ENCODE measurements at regions not wholly inside any gene's neighbourhood (a gene's known extent, or its start where the extent isn't known, plus 50 kb on each side); places are given as distances from the start of the nearest gene placed in this dataset.
"Not testable (repeated sequence)": the region's sequence is repeated elsewhere in the genome, so short reads cannot be mapped to it uniquely, and the experiment has no call there.

DNA sequence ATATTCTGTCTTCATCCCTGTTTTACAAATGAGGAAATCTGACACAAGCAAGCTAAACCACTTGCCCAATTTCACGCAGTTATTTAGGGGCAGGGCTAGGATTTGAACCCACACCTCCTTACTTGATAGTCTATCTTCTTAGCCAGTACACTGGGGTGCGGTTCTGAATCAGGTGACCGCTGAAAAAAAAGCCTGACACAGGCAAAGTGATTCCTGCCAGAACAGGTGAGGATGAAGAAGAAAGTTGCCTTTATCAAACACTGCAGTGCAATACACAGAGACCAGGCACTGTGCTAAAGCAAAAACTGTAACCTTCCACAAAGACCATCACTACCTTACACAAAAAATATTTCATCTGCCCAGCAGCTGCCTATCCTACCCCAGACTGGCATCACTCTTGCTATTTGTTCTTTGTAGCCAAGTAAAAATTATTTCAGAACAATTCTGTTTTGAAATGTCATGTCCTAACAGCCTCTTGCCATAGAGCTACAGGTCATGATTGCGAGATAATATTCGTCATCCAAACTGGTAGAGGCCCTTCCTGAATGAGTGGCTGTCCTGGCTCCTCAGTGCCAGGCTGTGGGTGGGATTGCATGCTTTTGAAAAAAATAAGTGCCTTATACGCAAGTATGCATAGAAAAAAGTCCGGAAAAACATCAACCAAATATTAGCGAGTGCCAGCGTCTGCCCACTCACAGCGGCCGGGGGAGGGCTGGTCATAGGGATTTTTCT lies 142.3 kb upstream of the TPM1 start:
- no peak for DNase-seq

DNA sequence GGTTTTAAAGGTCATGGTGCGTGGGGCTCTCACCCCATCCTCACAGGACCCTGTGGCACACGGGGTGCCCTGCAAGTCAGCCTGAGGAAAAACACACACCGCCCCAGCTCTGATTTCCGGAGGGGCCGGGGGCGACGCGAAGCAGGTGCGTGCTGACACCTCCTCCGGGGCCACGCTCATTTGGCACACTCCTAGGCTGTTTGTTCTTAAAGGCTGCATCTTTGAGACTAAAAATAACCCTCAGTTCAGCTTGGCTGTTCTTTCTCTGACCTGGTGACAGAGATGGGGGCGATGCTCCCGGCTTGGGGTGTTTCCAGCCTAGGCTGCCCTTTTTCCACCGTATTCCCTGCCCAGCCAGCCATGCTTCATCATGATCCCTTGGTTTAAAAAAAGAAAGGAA lies 141.5 kb upstream of the TPM1 start:
- no peak for DNase-seq

DNA sequence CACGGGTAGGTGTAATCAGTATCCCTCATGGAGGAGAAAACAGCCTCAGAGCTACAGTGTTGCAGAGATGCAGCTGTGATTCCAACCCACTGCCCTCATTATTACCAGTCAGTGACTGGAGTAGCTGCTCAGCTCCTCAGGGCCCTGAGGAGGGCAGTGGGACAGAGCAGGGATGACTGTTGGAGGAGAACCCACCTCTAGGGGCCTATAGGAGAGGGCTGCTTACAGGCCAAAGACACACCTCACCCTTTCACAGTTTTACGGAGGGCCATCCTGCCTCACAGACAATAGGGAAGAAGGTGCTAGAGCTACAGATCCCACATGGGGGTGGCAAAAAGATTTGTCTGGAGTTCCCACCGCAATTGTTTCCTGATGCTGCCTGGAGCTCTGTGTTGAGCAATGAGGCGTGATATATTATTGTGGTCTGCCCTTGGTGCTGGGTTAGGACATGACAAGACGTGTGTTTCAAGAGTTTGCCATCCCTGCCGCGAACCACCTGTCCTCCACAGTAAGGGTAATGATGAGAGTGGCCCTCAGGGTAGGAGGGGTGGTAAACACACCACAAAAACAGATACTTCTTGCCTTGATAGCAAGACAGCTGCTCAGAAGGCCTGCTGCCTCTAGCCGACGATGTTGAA lies 140.5 kb upstream of the TPM1 start:
- no peak for DNase-seq

DNA sequence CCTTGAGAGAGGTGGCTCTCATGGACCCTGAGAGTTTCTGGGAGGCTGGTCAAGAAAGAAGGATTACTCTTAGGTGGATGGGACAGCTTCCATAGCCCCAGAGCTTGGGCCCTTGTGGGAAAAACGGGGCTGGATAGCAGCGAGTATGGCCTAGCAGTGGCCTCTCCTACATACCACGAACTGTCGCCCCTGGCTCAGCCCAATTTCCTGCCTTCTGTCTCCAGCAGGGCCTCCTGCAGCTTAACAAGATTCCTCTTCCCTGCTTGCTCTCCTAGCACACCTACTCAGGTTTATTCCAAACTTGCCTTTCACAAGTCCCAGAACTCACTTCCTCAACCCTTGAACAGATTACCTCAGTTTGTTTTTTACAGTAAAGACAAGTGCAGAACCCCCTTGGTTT lies 139.7 kb upstream of the TPM1 start:
- DNase-seq = no peak

DNA sequence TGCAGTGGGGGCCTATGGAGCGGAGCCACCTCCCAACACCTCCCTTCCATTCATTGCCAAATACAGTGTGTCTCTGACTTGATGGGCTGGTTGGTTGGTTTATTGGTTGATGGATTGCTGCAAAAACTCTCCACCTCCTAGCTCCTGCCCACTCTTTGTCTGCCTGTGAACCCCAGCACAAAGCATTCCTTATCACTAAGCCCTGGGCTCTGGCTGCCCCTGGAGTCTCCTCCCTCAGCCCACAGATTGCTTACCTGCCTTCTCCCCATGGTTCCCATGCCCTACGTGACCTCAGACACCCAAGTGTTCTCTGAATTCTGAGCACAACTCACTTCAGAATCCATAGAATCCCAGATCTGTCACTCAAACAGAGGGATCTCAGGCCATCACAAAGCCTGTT lies 139.1 kb upstream of the TPM1 start:
- no peak for DNase-seq

DNA sequence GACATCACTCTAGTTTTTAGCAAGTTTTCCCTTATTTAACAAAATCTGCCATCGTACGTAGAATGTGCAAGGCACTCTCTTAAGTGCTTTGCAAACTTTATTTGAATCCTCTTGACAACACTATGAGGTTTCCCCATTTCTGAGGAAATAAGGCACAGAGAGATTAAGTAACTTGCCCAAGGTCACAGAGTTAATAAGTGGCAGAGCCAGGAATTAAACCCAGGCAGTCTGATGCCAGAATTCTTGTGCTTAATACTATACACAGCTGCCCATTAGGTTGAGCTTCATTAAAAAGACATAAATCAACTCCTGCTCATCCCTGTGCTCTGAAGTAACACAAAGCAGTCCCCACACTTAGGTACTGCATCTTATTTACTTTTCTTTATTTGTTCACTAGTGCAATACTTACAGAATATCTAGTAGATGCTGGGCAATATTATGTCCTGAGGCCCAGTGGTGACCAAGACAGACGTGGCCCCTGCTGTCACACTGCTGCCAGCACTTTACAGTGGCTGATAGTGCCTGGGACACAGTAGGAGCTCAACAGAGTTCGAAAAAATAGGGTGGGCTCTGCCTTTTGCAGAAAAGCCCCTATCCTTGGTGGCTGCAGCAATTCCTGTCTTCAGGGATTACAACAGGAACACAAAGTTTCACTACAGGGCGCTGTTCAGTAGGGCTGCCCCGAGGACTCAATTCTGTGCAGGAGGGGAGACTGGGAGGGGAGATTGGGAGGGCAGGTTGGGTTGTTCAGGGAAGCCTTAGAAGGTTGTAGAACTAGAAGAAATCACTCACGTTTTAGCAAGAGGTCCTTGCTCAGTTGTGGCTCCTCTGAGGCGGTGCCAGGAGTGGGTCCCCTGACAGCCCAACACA lies 138.3 kb upstream of the TPM1 start:
- DNase-seq = no peak

DNA sequence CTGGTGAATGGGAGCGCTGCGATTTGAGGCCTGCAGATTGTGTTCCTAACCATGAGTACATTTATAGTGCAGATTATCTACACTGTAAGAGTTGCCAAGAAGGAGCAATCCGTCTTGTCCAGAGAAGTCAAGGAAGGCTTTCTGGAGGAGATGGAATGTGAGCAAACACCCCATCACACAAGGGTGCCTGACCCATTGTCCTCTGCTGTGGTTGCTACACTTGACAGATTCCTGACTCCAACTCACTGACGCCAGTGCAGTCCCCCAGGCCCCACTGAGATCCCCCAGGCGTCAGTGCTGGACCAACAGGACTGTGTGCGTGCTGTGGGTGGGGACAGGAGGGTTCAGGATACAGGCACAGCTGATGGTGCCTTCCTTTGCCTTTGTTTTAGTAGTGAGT lies 135.9 kb upstream of the TPM1 start:
- no peak for DNase-seq

DNA sequence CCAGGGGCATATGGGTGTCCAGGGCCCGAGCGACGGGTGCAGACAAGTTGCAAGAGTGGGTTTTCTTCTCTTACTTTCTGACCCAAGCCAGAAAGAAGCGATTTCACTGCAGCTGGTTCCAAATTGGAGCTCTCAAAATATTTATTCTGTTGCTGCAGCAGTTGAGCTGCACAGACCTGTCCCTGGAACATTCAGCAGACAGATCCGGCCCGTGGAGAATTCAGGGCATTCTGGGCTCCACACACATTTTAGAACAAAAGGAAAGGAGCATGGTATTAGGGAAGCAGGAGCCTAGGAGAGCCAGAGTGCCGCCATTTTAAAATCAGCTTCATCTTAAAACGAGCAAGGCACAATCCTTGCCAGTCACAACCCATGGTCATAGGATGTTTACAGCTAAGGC lies 135.3 kb upstream of the TPM1 start:
- DNase-seq = no peak

DNA sequence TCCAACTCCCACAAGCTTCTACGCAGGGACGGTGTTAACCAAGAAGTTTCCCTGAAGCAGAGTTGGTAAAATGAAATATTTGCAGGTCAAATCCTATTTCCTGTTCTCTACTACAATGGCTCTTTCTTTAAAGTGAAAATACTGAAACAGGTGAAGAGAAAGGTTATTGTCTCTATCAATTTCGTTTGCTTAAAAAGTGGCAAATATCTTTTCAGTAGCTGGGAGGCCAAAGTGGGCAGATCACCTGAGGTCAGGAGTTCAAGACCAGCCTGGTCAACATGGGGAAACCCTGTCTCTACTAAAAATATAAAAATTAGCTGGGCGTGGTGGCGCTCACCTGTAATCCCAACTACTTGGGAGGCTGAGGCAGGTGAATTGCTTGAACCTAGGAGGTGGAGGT lies 134.2 kb upstream of the TPM1 start:
- not testable (repeated sequence) for DNase-seq

DNA sequence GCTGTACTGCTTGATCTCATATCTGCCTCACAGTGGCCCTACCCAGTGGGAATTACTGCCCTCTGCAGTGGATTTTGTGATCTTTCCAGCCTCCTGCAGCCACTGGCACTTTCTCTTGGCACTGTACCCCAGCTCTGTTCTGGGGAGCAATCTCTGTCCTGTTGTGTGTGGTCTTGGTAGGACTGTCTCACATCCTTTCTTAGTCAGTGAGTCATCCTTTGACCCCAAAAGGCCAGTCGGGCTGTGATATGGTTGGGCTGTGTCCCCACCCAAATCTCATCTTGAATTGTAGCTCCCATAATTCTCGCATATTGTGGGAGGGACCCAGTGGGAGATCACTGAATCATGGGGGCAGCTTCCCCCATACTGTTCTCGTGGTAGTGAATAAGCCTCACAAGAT lies 133.3 kb upstream of the TPM1 start:
- no peak for DNase-seq

DNA sequence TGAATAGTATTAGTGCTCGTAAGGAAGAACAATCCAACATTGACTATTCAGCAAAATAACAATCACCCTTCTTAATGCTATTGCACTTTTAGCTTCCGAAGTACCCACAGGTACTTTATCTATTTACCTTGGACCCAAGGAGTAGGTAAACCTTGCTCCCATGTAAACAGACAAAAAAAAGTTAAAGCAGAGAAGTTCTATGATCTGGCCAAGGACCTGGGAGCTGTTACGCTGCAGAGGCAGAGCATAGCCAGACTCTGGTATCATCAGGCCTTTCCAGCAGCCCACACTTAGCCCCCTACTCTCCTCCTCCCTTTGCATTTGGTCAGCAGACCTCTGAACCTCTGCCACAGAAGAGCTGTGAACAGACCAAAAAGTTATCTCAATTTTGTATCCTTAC lies 130.3 kb upstream of the TPM1 start:
- DNase-seq = no peak

DNA sequence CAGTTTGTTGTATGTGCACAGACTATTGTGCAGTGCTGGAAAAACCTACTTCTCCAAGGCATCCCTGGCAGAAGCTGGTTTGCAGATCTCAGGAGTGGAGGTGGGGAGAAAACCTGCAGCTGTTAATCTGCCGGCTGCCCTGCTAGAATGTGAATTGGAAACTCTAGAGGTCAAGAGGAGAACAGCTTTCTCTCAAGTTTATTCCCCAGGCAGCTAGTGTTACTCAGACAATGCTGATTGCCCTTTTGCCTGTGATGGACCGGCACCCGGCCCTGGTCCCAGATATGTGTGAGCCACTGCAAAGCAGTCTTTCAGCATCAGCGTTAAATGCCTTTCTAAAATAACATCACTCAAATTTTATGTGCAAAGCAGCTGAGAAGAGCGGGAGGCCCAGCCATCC lies 129.7 kb upstream of the TPM1 start:
- no peak for DNase-seq

DNA sequence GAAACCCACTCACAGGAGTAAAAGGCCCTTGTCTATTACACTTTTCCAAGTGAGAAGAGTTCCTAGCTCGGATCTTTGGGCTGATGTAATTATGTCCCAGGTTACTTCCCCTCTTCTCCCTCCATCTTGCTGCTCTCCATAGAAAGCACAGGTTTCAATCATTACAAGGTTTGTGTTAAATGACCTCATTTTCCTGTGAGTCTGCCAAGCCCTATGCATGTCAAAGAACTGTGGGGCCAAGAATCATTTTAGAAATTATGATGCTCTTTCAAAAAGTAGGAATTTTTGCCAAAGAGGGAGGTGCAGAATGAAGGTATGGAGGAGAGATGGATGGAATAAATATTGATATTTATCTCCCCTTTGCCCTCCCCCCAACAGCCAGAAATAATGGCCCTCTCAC lies 129.3 kb upstream of the TPM1 start:
- no peak for DNase-seq

DNA sequence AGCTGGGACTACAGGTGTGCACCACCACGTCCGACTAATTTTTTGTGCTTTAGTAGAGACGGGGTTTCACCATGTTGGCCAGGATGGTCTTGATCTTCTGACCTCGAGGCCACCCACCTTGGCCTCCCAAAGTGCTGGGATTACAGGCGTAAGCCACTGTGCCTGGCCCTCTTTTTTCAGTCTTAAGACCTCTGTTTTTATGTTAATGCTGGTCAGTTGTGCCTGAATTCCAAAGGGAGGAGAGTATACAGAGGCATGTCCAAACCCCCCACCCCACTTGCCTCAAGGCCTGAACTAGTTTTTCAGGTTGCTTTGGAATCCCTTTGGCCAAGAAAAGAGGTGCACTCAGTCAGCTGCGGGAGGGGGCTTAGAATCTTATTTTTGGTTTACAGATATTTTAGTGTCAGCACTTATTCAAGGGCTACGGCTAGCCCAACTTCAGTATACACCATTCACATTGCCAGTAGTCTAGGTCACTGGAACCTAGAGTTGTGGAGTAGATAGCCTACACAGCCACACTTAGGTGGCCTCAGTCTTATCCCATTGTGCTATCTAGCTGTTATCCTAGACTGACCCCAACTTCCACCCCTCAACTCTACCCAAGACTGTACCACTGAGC lies 128.0 kb upstream of the TPM1 start:
- DNase-seq = no peak

DNA sequence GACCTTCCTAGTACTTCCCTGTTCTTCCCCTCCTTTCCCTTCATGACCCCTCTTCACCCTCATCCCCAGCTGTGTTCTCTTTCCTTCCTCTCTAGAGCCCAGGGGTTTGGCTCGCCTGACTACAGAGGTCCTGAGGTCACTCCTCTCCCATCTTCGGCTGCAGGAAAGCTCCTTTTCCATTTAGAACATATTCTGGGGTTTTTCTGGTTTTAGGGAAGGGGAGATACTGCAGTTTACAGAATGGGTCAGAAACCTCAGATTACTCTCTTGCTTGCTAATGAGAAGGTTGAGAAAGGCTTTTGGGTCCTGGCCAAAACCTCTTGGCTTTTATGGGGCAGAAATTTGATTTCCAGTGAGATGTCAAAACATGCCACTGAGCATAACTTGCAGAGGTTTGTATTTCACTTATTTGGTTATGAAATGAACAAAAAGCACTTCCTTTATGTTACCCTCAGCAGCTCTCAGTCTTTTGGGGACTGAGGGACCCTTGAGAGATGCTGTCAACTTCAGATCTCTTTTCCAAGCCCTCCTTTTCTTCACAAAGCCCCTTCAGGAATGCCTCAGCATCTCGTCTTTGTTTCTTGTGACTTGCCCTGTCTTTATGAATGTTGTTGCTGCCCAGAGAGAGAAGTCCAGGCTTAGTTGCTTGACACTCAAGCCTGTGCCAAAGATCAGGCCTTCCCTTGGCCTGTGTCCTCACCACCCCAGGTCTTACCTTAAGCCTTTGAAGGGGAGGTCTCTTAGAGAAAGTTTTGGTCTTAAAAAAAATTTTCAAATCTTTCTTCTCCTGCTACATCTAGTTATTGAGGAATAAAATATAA lies 121.7 kb upstream of the TPM1 start:
- DNase-seq = no peak

DNA sequence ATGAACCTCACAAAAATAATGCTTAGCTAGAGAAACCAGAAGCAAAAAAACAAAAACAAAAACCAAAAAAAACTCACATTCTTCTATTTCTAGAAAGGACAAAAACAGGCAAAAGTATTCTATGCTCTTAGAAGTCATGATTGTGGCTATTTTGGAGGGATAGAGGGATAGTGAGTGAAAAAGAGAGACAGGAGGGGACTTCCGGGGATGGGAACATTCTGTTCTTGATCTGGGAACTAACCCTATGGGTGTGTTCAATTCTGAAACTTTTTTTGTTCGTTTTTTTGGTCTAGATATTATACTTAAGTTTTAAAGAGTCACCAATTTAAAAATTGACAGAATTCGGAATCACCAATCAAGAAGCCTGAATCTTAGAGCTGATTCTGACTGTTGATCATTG lies 120.0 kb upstream of the TPM1 start:
- no peak for DNase-seq

DNA sequence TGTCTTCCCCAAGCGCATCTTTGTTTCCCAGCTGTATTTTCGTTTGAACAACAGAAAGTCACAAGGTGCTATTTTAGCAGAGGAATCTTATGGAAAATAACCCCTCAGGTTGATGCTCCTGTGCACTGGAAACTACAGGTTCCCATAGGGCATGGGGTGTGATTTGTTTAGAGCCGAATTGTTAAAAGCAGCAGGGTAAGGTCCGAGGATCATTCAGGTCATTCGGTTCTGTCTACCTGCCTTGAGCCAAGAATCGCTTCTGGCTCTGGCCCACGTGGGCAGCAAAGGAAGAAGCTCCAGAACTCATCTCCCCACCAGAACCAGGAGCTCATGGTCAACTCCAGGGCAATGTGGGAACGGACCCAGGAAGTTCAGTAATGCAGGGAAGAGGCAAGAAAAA lies 116.7 kb upstream of the TPM1 start:
- no peak for DNase-seq

DNA sequence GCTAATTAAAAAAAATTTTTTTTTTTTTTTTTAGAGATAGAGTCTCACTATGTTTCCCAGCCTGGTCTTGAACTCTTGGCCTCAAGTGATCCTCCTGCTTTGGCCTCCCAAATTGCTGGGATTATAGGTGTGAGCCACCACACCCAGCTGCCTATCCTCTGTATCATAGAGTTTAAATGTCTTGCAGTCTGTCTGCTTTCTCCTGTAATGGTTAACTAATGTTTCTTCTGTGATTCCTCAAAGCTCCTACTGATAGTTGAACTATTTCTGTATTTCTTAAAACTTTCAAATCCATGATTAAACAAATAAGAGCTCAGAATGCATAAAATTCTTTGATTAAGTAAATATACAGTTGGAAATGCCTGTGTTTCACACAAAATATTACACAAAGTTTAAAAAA lies 115.4 kb upstream of the TPM1 start:
- DNase-seq = no peak

DNA sequence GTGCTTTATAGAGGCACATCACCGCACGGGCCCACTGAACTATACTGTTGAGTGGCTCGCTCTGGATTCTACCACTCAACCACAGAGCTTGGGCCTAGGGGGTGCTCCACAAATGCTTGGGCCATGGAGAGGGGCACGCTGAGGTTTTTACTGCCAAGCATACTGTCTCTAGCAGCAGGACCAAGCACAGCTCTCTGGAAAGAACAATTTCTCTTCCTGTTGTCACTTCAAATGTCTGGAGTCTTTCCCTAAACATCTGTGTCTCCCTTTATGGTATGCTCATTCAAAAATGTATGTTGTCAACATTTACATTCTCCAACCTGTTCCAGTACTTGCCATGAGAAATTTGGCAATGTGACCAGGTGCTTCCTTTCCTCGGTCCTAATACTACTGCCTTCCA lies 114.7 kb upstream of the TPM1 start:
- DNase-seq = no peak

DNA sequence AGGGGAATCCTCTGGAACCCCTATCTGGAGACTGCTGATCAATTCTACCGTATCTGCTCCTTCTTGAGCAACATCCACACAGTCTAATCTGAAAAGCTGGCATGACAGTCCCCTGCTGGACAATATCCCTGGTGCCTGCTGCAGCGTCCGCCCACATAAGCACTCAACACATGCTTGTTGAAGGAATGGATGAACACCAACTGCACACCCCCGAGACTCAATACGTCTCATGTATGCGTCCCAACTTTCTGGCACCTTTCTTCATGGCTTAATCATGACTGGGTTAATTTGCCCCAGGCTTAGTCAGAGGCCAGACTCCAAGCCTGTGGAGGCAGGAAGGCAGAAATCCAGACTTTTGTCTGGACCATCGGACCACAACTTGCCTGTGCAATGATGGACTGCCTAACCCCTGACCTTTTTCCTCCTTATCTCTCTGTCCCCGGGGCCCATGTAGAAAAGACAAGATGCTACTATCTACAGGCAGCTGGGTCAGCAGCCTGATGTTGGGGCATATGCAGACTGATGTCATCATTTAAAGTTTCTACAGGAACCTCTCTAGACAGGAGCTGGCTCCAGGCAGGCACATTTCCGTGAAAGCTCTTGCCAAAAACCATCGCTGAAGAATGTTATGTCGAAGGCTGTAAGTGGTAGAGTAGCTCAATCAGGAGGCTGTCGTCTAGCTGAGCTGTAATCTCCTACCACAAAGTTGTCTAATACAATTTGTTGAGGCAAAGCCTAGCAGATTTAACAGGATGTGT lies 114.1 kb upstream of the TPM1 start:
- DNase-seq = no peak

DNA sequence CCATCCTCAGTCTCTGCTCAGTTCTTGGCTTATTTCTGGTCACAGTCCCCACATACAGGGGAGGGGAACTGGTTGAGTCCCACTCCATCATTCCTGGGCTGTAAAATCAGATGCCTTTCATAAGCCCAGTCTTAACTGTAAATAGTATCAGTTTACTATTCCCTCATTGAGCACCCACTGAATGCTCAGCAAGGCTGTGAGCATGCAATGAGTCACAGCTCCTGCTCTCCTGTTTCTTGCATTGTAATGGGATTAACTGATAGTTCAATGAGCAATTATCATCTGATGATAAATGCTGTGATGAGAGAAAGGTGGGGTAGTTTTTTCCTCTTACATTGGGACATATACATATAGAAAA lies 113.6 kb upstream of the TPM1 start:
- DNase-seq = no peak

DNA sequence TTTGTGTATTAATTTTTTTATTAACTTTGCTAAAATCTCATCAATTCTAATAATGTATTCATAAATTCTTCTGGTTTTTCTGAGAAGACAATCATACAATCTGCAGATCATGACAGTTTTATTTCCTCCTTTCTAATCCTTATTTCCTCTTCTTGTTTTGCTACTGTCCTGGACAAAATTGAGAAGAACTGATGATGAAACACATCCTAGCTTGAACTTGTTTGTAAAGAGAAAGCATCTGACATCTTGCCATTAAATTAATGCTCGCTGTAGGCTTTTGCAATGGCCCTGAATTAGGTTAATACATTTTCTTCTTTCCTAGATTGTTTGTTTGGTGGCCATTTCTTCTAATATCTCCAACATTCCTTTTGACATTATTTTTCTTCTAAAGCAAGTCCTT lies 110.9 kb upstream of the TPM1 start:
- DNase-seq = no peak
